Kidney epithelial cell (primary cell): ENCODE measurements at regions not wholly inside any gene's neighbourhood (a gene's known extent, or its start where the extent isn't known, plus 50 kb on each side); places are given as distances from the start of the nearest gene placed in this dataset.

ENCODE experiments used
- DNase-seq: peaks from one replicate; pipeline ENCODE4 v3.0.0-alpha.2; 2010; ENCODE audit warnings: low read depth
- H3K27me3 ChIP-seq: 2 replicates; pipeline ENCODE4 v1.6.0; 2011; ENCODE audit warnings: low read length; ENCODE audit not compliant: control insufficient read depth, insufficient read depth
- H3K36me3 ChIP-seq: 2 replicates; pipeline ENCODE4 v1.5.1; 2011; ENCODE audit warnings: low read length; ENCODE audit not compliant: control insufficient read depth, insufficient read depth
- H3K4me3 ChIP-seq: 2 replicates; pipeline ENCODE4 v1.5.1; 2011; ENCODE audit warnings: low read depth, mild to moderate bottlenecking, control low read depth, low read length
- TF ChIP-seq, protein P1 (sequence below): IDR thresholded peaks from 2 replicates; pipeline ENCODE4 v1.5.1; 2011; ENCODE audit warnings: mild to moderate bottlenecking, moderate library complexity, low read length, control low read depth, inconsistent platforms; ENCODE audit not compliant: insufficient read depth, poor library complexity, severe bottlenecking

DNA sequence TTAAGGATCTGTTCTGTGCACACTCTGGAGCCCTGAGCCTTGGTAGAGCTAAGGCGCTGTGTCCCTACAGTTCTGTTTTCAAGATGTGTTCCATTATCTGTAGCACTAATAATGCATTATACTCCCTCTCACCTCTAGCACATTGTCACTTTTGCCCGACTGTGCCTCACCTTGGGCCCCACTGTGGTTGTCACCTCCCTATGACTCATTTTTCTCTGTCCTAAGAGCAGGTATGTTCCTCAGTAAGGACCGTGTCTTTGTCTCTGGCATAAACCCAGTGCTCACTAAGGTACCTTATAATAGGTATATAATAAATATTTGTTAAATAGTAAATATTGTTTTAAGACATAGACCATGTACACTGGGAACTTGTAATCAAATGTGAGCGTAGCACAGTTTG is 942.5 kb upstream of the CITED2 start:
- DNase-seq: no peak
- TF ChIP-seq, protein P1, sequence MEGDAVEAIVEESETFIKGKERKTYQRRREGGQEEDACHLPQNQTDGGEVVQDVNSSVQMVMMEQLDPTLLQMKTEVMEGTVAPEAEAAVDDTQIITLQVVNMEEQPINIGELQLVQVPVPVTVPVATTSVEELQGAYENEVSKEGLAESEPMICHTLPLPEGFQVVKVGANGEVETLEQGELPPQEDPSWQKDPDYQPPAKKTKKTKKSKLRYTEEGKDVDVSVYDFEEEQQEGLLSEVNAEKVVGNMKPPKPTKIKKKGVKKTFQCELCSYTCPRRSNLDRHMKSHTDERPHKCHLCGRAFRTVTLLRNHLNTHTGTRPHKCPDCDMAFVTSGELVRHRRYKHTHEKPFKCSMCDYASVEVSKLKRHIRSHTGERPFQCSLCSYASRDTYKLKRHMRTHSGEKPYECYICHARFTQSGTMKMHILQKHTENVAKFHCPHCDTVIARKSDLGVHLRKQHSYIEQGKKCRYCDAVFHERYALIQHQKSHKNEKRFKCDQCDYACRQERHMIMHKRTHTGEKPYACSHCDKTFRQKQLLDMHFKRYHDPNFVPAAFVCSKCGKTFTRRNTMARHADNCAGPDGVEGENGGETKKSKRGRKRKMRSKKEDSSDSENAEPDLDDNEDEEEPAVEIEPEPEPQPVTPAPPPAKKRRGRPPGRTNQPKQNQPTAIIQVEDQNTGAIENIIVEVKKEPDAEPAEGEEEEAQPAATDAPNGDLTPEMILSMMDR: no peak
- no peak overlapping the region for H3K4me3 ChIP-seq
- H3K36me3 ChIP-seq: no peaks in the 10 kb centered on the region
- no peaks in the 10 kb centered on the region for H3K27me3 ChIP-seq

DNA sequence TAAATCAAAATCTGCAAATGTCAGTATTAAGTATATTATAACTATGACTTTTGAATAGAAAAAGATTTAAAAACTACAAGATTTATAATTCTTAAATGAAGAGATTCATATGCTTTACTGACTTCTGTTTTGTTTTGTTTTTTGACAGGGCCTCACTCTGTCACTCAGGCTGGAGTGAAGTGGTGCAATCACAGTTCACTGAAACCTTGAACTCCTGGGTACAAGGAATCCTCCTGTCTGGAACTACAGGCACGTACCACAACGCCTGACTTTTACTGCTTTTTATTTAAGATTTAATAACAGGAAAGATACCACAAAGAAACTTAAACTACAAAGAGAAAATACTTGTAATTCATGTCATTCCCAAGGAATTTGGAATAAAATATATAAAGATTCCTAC is 940.2 kb upstream of the CITED2 start:
- H3K36me3 ChIP-seq: no peaks in the 10 kb centered on the region
- no peak for DNase-seq
- TF ChIP-seq, protein P1: no peak
- H3K4me3 ChIP-seq: no peak overlapping the region
- no peaks in the 10 kb centered on the region for H3K27me3 ChIP-seq

DNA sequence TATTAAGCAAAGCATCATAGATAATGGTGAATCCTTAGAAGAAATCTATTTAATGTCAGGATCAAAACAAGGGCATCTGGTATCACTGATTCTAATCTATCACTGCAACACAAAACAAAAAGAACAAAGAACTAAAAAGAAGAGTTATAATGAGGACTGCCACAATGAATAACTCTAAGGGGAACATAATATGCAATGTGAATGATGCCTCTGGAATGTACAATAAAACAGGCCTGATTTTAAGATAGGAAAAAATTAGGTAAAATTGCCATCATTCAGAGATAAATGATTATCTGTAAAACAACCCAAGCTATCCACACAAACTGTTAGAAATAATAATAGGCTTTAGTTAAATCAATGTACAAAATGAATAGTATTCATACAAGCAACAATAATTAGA is 936.7 kb upstream of the CITED2 start:
- H3K36me3 ChIP-seq: no peaks in the 10 kb centered on the region
- H3K4me3 ChIP-seq: no peak overlapping the region
- H3K27me3 ChIP-seq: no peaks in the 10 kb centered on the region
- TF ChIP-seq, protein P1: no peak
- no peak for DNase-seq

DNA sequence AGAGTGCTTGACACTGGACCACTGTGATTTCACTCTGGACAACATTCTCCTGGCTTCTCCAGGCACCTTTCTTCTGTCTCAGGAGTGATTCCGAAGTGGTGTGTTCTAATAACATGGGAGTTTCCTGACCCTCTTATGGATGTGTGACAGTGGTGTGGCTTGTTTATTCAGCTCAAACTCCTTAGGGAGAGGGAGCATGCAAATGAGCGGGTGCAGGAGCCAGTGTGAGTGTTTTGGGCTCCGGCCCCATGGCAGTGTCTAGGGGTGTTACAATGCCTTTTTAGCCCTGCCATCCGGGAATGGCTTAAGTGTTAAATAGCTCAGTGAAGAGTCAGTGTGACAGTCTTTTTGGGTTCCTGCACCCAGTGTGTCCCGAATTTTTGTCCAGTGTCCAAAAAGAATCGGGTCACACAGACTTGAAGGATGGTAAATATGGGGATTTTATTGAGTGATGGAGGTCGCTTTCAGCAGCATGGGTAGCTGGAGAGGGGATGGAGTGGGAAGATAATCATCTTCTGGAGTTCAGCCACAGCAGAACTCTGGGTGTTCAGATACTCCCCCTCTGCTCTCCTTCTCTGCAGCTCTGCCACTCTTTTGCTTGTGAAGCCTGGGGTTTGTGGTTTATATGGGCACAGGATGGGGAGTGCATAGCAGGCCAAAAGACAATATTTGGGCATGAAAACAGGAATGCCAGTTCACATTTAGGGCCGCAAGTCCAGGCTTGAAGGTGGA is 928.9 kb upstream of the CITED2 start:
- no peaks in the 10 kb centered on the region for H3K36me3 ChIP-seq
- H3K27me3 ChIP-seq: no peaks in the 10 kb centered on the region
- TF ChIP-seq, protein P1: no peak
- DNase-seq: no peak
- no peak overlapping the region for H3K4me3 ChIP-seq

DNA sequence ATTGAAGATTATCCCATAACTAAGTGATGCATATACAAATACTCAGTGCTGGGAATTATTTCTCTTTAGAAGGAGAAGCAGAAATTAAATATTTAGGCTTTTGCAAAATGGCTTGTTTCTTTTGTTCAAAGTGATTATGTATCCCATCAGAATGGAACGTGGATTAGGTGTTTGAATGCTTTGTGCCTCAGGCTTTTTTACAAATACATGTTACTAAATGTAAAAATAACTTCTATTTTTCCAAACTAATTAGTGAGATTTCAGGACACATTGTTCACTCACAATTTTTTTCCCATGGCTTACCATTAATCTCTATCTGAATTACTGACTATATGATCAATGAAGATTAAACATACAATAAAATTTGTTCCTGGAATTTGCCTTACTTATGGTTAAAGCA is 925.9 kb upstream of the CITED2 start:
- H3K4me3 ChIP-seq: no peak overlapping the region
- no peaks in the 10 kb centered on the region for H3K36me3 ChIP-seq
- no peak for DNase-seq
- H3K27me3 ChIP-seq: no peaks in the 10 kb centered on the region
- TF ChIP-seq, protein P1: no peak

DNA sequence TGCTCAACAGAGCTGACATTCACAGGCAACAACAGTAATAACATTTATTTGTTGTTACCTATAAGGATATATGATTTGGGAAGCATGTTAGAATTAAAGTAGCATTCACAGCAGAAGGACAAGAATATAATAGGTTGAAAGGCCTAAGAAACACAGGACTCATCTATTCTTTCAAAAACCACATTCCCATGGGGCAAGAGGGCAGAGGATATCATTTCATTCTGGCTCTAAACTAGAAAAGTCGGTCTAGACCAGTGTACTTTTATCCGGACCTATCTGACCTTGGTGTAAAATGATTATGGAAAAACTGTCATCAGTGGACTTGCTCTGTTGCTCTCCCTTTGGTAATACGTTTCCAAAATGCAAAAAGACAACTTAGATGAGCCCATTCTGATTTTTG is 914.7 kb upstream of the CITED2 start:
- Histone ChIP-seq H3K27me3 (no peaks in the 10 kb centered on the region), H3K4me3 (no peak overlapping the region), H3K36me3 (no peaks in the 10 kb centered on the region)
- DNase-seq: no peak
- TF ChIP-seq, protein P1: no peak
